SK-N-SH treated with all-trans-retinoic acid at 6 μM for 48 hours (cell line): ENCODE measurements at regions not wholly inside any gene's neighbourhood (a gene's known extent, or its start where the extent isn't known, plus 50 kb on each side); places are given as distances from the start of the nearest gene placed in this dataset.

Experiments
- ATAC-seq: fragments of 200-7000 bp; cut with Tn5 transposase; 3 replicates; pipeline ENCODE4 v1.9.1; 2020; ENCODE audit warnings: mild to moderate bottlenecking, moderate library complexity
- ARNTL ChIP-seq: fragments of 450-650 bp; formaldehyde crosslinking; IDR thresholded peaks from 2 replicates; pipeline ENCODE4 v1.5.0; 2020; ENCODE audit warnings: low read depth, mild to moderate bottlenecking, moderate library complexity, borderline replicate concordance
- BACH2 ChIP-seq: fragments of 250-450 bp; sonication (Bioruptor Pico); IDR thresholded peaks from 2 replicates; pipeline ENCODE4 v1.9.0; 2021; ENCODE audit warnings: mild to moderate bottlenecking, borderline replicate concordance
- CSDC2 ChIP-seq: fragments of 250-450 bp; sonication (Bioruptor Pico); IDR thresholded peaks from 2 replicates; pipeline ENCODE4 v1.5.0; 2020; ENCODE audit warnings: mild to moderate bottlenecking, moderate library complexity
- ESRRG ChIP-seq: fragments of 250-450 bp; sonication (Bioruptor Pico); IDR thresholded peaks from 2 replicates; pipeline ENCODE4 v1.6.1; 2021; ENCODE audit warnings: mild to moderate bottlenecking
- ISL1 ChIP-seq: fragments of 250-450 bp; sonication (Bioruptor Pico); IDR thresholded peaks from 2 replicates; pipeline ENCODE4 v2.1.2; 2022; ENCODE audit warnings: mild to moderate bottlenecking, moderate library complexity
- OSR1 ChIP-seq: fragments of 250-450 bp; sonication (Bioruptor Pico); IDR thresholded peaks from 2 replicates; pipeline ENCODE4 v1.8.0; 2022; ENCODE audit warnings: moderate library complexity, mild to moderate bottlenecking, inconsistent platforms
- PPARA ChIP-seq: fragments of 250-450 bp; sonication (Bioruptor Pico); IDR thresholded peaks from 2 replicates; pipeline ENCODE4 v1.5.0; 2020; ENCODE audit warnings: mild to moderate bottlenecking, borderline replicate concordance
- RARB ChIP-seq: fragments of 250-450 bp; sonication (Bioruptor Pico); IDR thresholded peaks from 2 replicates; pipeline ENCODE4 v1.8.0; 2021; ENCODE audit warnings: mild to moderate bottlenecking, moderate library complexity
- TCF4 ChIP-seq: fragments of 250-450 bp; sonication (Bioruptor Pico); IDR thresholded peaks from 2 replicates; pipeline ENCODE4 v1.8.0; 2021; ENCODE audit warnings: mild to moderate bottlenecking, moderate library complexity, borderline replicate concordance
- TOX ChIP-seq: fragments of 250-450 bp; sonication (Bioruptor Pico); IDR thresholded peaks from 2 replicates; pipeline ENCODE4 v1.8.0; 2021; ENCODE audit warnings: mild to moderate bottlenecking, moderate library complexity, borderline replicate concordance
- ZC3H10 ChIP-seq: fragments of 250-450 bp; sonication (Bioruptor Pico); IDR thresholded peaks from 2 replicates; pipeline ENCODE4 v1.5.1; 2021; ENCODE audit warnings: mild to moderate bottlenecking, moderate library complexity
- ZFP3 ChIP-seq: fragments of 250-450 bp; sonication (Bioruptor Pico); IDR thresholded peaks from 2 replicates; pipeline ENCODE4 v1.5.0; 2020; ENCODE audit warnings: mild to moderate bottlenecking, moderate library complexity
- ZFP30 ChIP-seq: fragments of 450-650 bp; formaldehyde crosslinking; IDR thresholded peaks from 2 replicates; pipeline ENCODE4 v1.5.0; 2022; ENCODE audit warnings: mild to moderate bottlenecking, moderate library complexity
- ZNF565 ChIP-seq: fragments of 450-650 bp; formaldehyde crosslinking; conservative IDR thresholded peaks from 2 replicates; pipeline ENCODE4 v1.5.0; 2020; ENCODE audit warnings: low read depth, mild to moderate bottlenecking, moderate library complexity
- ZNF70 ChIP-seq: fragments of 450-650 bp; formaldehyde crosslinking; IDR thresholded peaks from 2 replicates; pipeline ENCODE4 v1.5.0; 2020; ENCODE audit warnings: mild to moderate bottlenecking, moderate library complexity
- TF ChIP-seq, protein P1 (sequence below): fragments of 250-450 bp; sonication (Bioruptor Pico); IDR thresholded peaks from 2 replicates; pipeline ENCODE4 v1.5.1; 2020; ENCODE audit warnings: low read depth, mild to moderate bottlenecking, moderate library complexity
- TF ChIP-seq, protein P2 (sequence below): fragments of 250-450 bp; sonication (Bioruptor Pico); IDR thresholded peaks from 2 replicates; pipeline ENCODE4 v1.8.0; 2020; ENCODE audit warnings: mild to moderate bottlenecking, moderate library complexity, borderline replicate concordance
- TF ChIP-seq, protein P3 (sequence below): fragments of 250-450 bp; sonication (Bioruptor Pico); IDR thresholded peaks from 2 replicates; pipeline ENCODE4 v1.5.0; 2020; ENCODE audit warnings: mild to moderate bottlenecking, moderate library complexity
- TF ChIP-seq, protein P4 (sequence below): fragments of 250-450 bp; sonication (Bioruptor Pico); IDR thresholded peaks from 2 replicates; pipeline ENCODE4 v1.8.0; 2021; ENCODE audit warnings: low read depth, mild to moderate bottlenecking, moderate library complexity, borderline replicate concordance

DNA sequence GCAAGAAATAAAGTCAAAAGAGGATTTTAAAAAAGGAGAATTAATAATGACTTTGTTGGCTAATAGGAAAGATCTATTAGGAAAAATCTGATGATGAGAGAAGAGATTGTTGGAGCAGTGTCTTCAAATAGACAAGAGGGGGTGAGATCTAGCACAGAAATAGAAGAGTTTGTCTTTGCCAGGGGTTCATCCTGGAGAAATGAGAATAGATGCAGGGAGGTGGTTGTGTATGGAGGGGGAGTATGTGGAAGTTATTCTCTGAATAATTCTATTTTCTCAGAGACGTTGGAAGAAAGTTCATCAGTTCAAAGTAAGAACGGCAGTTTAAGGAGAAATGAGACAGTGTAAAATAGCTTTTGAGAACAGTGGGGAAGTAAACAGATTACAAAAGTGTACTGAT lies 161.3 kb downstream of the TM2D1 start:
- TF ChIP-seq CSDC2 (CRISPR knock-in tag) (no peak), ISL1 (no peak), TOX (CRISPR knock-in tag) (no peak), ESRRG (CRISPR knock-in tag) (no peak)
- TF ChIP-seq, all 23 proteins: peak for 0
- no peak for ATAC-seq

DNA sequence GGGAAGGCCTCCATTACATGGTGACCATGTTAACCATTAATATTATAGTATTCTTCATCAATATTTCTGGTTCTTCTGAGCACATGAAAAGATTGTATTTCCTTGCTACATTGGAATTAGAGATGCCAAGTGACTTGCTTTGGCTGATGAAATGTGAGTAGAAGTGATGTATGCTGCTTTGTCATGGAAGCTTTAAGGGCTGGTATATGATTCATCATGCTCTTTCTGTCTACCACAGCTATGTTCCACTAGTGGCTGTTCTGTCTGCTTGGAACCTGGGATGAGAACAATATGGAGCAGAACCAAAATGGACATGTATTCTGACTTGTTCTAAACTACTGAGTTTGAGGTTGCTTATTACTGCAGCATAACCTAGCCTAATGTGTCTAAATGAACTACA lies 163.3 kb downstream of the TM2D1 start:
- TF ChIP-seq ZNF565, result no peak
- TF ChIP-seq TCF4 (CRISPR knock-in tag), result no peak
- no peak for TF ChIP-seq ZFP3 (CRISPR knock-in tag)
- no peak for TF ChIP-seq CSDC2 (CRISPR knock-in tag)
- TF ChIP-seq, protein P1, sequence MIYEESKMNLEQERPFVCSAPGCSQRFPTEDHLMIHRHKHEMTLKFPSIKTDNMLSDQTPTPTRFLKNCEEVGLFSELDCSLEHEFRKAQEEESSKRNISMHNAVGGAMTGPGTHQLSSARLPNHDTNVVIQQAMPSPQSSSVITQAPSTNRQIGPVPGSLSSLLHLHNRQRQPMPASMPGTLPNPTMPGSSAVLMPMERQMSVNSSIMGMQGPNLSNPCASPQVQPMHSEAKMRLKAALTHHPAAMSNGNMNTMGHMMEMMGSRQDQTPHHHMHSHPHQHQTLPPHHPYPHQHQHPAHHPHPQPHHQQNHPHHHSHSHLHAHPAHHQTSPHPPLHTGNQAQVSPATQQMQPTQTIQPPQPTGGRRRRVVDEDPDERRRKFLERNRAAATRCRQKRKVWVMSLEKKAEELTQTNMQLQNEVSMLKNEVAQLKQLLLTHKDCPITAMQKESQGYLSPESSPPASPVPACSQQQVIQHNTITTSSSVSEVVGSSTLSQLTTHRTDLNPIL (CRISPR knock-in tag), result no peak
- no peak for TF ChIP-seq TOX (CRISPR knock-in tag)
- no peak for TF ChIP-seq BACH2 (CRISPR knock-in tag)
- no peak for TF ChIP-seq ARNTL (CRISPR knock-in tag)
- no peak for TF ChIP-seq ESRRG (CRISPR knock-in tag)
- no peak for TF ChIP-seq OSR1 (CRISPR knock-in tag)
- no peak for TF ChIP-seq ZFP30 (CRISPR knock-in tag)
- ATAC-seq, result no peak

DNA sequence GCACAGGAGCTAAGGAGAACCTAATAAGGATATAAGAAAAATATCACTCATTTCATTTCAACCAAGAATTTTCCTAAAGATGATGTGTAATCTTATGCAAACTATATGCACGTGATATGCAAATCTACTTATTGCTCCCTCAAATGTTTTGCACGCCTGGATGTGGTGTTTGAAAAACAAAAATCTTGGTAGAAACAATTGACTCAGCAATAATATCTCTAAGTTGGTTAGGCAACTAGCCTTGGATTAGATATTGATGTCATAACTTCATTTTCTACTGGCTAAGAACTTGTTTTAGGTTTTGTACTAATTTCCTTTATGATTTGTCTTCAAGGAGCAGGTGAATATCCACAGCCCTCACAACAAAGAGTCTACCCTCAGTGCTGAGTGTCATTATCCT lies 164.6 kb downstream of the TM2D1 start:
- TF ChIP-seq ZFP30 (CRISPR knock-in tag), result no peak
- TF ChIP-seq, protein P2, sequence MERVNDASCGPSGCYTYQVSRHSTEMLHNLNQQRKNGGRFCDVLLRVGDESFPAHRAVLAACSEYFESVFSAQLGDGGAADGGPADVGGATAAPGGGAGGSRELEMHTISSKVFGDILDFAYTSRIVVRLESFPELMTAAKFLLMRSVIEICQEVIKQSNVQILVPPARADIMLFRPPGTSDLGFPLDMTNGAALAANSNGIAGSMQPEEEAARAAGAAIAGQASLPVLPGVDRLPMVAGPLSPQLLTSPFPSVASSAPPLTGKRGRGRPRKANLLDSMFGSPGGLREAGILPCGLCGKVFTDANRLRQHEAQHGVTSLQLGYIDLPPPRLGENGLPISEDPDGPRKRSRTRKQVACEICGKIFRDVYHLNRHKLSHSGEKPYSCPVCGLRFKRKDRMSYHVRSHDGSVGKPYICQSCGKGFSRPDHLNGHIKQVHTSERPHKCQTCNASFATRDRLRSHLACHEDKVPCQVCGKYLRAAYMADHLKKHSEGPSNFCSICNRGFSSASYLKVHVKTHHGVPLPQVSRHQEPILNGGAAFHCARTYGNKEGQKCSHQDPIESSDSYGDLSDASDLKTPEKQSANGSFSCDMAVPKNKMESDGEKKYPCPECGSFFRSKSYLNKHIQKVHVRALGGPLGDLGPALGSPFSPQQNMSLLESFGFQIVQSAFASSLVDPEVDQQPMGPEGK (CRISPR knock-in tag), result no peak
- no peak for TF ChIP-seq ARNTL (CRISPR knock-in tag)
- no peak for TF ChIP-seq ZC3H10
- TF ChIP-seq TOX (CRISPR knock-in tag), result no peak
- no peak for TF ChIP-seq ZNF565
- no peak for TF ChIP-seq BACH2 (CRISPR knock-in tag)
- TF ChIP-seq, protein P3, sequence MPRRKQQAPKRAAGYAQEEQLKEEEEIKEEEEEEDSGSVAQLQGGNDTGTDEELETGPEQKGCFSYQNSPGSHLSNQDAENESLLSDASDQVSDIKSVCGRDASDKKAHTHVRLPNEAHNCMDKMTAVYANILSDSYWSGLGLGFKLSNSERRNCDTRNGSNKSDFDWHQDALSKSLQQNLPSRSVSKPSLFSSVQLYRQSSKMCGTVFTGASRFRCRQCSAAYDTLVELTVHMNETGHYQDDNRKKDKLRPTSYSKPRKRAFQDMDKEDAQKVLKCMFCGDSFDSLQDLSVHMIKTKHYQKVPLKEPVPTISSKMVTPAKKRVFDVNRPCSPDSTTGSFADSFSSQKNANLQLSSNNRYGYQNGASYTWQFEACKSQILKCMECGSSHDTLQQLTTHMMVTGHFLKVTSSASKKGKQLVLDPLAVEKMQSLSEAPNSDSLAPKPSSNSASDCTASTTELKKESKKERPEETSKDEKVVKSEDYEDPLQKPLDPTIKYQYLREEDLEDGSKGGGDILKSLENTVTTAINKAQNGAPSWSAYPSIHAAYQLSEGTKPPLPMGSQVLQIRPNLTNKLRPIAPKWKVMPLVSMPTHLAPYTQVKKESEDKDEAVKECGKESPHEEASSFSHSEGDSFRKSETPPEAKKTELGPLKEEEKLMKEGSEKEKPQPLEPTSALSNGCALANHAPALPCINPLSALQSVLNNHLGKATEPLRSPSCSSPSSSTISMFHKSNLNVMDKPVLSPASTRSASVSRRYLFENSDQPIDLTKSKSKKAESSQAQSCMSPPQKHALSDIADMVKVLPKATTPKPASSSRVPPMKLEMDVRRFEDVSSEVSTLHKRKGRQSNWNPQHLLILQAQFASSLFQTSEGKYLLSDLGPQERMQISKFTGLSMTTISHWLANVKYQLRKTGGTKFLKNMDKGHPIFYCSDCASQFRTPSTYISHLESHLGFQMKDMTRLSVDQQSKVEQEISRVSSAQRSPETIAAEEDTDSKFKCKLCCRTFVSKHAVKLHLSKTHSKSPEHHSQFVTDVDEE (CRISPR knock-in tag), result no peak
- TF ChIP-seq, protein P4, sequence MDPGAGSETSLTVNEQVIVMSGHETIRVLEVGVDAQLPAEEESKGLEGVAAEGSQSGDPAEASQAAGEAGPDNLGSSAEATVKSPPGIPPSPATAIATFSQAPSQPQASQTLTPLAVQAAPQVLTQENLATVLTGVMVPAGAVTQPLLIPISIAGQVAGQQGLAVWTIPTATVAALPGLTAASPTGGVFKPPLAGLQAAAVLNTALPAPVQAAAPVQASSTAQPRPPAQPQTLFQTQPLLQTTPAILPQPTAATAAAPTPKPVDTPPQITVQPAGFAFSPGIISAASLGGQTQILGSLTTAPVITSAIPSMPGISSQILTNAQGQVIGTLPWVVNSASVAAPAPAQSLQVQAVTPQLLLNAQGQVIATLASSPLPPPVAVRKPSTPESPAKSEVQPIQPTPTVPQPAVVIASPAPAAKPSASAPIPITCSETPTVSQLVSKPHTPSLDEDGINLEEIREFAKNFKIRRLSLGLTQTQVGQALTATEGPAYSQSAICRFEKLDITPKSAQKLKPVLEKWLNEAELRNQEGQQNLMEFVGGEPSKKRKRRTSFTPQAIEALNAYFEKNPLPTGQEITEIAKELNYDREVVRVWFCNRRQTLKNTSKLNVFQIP, result no peak
- no peak for TF ChIP-seq RARB (CRISPR knock-in tag)
- no peak for TF ChIP-seq ZNF70 (CRISPR knock-in tag)
- TF ChIP-seq TCF4 (CRISPR knock-in tag), result no peak
- TF ChIP-seq, protein P1 (CRISPR knock-in tag), result no peak
- TF ChIP-seq PPARA, result no peak
- no peak for ATAC-seq

DNA sequence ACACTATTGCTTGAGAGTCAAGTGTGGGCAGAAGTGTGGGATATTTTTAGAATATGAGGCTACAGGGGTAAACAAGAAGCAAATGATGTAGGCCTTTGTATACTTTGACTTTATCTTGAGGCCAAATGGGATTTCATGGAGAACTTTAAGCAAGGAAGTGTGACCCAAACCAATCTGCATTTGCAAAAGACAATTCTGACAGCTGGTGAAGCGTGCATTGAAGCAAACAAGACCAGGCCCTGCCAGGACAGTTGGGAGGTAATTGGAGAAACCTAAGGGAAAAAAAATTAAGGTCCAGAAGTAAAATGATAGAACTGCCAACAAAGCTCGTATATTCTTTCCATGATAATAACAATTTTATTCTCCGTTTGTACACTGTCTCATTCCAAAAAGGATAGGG lies 168.3 kb downstream of the TM2D1 start:
- ATAC-seq, result no peak
- TF ChIP-seq, protein P3 (CRISPR knock-in tag), result no peak
- no peak for TF ChIP-seq BACH2 (CRISPR knock-in tag)
- TF ChIP-seq TCF4 (CRISPR knock-in tag), result no peak
- TF ChIP-seq ZNF70 (CRISPR knock-in tag), result no peak
- no peak for TF ChIP-seq ZNF565
- TF ChIP-seq, protein P2 (CRISPR knock-in tag), result no peak
- no peak for TF ChIP-seq ZC3H10
